ENCODE measurements at regions not wholly inside any gene's neighbourhood (a gene's known extent, or its start where the extent isn't known, plus 50 kb on each side); places are given as distances from the start of the nearest gene placed in this dataset.

DNA sequence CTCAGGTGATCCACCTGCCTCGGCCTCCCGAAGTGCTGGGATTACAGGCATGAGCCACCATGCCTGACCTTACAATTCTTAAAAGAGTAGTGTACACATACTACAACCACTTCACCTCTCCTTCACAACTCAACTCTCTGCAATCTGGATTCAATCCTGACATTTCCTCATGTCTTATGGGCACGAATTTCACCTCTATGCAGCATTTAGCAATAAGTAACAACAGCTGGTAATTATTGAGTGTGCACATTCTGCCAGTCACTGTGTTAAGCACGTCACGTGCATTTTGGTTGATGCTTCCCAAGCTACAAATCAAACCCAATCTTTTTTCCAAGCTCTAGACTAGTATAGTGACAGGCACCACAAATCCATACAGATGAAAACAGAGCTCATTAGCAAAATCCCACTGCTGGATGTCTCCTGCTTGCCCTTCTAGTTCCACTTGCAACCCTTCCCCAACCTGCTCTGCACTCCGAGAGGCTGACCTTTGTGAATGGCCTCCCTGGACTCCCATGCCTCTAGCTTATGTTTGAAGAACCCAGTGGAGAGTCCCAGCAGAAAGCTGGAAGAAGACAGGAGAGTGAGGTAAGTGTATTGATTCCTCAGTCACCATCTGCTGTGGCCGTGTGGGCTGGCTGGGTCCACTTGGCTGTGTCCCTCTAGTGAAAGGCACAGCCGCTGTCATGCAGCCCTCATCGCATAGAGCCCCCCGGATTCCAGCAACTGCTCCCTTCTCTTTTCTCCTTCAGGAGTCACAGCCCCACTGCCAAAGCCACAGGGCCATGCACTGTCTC is 176.5 kb downstream of the MEX3B start:
- DNase-seq (ENCODE audit: low spot score), result no peak

DNA sequence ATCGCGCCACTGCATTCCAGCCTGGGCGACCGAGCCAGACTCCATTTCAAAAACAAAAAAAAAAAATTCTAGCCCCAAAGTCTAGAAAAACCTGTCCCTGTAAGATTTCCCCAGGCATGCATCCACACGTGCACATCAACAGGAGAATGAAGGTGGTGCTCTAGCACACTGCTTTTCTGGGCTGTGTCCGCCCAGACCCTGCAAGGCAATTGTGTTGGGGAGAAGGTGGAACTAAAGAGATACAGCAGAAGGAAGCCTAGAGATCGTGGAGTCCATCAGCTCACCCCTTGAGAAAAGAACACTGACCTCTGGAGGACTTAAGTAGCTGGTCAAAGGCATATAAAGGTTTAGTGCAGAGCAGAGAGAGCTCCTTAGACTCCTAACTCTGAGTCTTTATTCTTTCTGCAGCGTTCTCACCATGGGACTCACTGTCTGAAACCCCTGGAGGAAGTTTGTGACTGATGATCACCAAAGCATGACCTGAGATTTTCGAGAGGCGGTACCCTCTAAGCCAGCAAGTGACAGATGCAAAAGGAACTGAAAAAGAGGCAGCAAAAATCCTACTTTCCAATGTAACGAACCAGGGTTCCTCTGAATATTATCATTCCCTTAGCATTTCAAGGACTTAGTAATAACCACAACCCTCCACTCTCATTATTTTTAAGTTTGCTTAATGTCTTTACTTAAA is 179.8 kb downstream of the MEX3B start:
- no peak for DNase-seq (ENCODE audit: low spot score)

DNA sequence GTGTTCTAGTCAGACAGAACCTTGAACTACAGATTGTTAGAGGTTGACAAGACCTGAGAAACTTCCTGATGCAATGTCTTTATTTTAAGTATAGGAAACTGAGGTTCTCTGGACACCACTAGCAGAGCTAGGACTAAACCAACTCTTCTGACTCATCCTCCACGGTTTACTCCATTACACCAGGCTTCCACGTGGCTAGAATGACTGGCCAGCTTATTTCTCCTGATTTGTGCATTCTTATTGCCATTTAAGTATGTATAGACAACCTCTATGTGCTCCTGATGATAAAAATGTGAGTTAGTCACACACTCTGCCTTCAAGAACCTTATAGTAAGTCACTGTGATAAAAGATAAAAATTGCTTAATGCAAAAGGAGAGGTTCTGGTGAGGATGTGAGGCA is 182.7 kb downstream of the MEX3B start:
- DNase-seq (ENCODE audit: low spot score), result no peak

DNA sequence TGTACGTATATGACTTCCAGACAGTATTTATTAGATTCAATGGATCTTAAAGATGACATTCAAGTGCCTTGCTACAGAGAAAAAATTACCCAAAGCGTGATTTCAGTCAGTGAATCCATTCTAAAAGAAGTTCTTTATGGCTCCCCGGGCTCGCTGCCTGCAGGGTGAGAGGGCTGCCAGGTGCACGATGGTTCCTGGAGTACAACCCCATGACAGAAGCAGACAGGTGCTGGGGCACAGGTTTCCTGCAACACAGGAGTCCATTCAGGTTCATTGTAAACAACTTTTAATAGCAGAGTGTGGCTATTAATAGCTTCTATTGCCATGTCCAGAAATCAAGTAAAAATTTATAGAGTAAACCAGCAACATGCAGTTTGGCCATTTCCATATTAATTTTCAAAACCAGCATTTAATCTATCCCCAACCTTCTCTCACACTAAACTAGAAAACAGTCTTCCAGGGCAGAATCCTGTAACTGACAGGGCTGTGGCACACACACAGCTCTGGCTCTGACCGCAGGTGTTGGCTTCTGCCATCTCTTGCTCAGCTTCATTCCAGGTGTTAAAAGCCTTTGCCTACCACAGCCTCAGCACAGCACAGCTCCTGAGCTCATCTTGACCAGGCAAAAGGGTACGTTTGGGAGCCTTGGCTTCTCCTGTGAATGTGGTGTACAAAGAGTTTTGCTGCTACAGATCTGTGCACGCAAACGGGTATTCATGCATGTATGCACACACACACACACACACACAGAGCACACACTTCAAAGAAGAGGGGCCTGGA is 185.9 kb downstream of the MEX3B start:
- DNase-seq (ENCODE audit: low spot score), result no peak

DNA sequence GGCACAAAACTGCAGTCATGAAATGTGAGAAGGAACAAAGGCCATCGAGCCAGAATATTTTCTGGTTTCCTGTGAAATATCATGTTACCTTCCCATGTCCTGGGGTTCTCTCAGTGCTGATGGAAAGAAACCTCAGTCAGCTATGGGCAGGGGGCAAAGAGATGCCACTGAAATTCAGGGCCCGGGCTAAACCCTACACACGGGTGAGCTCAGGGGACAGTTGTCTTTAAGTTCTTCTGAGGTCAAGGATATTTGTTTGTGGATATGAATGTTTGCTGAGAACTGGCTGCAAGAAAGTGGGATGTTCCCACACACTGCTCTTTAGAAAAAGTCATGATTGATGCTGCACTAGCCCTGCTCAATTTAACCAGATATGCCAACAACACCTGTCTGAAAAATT is 187.2 kb downstream of the MEX3B start:
- no peak for DNase-seq (ENCODE audit: low spot score)

DNA sequence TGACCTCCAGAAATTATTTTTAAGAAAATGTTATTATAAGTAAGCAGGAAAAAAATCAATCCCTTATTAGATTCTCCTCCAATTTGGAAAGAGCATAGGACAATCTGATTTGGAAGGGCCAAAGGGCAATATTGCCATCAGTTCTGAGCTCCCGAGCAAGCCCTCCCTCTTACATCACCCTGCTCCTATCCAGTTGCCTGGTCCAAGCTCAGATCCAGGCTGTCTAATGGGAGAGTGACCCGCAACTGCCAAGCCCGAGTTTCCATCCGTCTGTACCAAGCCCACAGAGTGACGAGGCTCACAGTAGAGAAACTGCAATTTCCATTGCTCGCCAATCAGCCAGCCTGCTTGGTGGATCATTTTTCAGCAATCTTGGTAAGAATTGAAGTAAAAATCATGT is 187.7 kb downstream of the MEX3B start:
- no peak for DNase-seq (ENCODE audit: low spot score)

DNA sequence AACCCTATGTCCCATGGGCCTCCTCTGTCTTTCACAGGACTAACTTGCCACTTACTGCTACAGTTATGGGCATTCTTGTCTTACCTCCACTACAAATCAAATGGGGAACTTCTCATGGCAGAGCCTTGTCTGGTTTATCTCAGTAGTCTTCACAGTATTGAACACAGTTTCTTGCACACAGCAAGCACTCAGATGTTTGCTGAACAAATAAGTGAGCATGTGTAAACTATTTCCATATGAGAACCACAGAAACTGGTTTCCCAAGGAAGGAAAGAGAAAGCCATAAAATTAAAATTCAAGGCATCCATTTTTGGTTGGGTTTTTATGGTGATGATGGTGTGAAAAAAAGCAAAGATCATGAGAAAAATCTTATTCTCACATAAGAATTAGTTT is 189.2 kb downstream of the MEX3B start:
- DNase-seq (ENCODE audit: low spot score), result no peak

DNA sequence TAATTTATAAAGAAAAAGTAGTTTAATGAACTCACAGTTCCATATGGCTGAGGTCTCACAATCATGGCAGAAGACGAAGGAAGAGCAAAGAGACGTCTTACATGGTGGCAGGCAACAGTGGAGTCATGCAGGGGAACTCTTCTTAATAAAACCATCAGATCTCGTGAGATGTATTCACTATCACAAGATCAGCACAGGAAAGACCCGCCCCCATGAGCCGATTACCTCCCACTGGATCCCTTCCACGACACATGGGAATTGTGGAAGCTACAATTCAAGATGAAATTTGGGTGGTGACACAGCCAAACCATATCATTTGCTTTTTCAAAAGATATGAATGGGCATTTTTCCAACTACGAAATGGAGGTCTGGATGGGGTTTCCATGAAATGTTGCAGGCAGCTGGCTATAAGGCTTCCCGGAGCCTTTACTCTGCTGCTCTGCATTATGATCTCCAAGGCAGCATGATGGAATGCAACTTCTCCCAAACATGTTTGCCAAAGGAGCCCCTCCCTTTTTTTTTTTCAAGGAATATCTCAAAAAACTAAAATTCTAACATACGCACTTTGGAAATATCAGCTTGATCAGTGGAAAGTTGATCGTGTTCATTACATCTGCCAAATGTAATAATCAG is 189.7 kb downstream of the MEX3B start:
- DNase-seq (ENCODE audit: low spot score), result no peak

DNA sequence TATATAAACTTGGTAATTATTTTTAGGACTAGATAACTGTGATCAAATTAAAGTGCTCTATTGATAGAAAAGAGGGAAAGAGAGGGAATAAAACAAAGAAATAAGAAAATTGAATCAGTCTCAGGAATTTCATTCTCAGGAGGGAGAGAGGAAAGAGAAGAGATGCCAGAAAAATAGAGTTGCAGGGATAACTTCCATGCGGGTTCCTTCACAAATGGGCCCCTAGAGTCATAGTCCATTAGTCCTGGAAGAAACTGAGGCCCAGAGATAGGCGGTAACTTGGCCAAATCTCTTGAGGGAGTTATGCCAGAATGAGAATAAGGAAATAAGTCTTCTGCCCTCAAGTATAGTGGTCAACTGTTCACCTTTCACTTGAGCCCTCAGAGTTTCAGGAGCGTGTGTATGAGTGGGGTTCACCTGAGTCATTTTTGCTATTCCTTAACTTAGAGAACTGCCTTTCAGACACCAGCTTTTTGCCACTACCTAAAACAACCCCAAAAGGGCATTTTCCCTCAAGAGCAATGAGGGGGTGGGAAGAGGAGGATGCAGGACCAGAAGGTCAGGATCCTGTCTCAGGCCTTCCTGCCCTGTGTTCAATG is 192.6 kb downstream of the MEX3B start:
- DNase-seq (ENCODE audit: low spot score), result no peak

DNA sequence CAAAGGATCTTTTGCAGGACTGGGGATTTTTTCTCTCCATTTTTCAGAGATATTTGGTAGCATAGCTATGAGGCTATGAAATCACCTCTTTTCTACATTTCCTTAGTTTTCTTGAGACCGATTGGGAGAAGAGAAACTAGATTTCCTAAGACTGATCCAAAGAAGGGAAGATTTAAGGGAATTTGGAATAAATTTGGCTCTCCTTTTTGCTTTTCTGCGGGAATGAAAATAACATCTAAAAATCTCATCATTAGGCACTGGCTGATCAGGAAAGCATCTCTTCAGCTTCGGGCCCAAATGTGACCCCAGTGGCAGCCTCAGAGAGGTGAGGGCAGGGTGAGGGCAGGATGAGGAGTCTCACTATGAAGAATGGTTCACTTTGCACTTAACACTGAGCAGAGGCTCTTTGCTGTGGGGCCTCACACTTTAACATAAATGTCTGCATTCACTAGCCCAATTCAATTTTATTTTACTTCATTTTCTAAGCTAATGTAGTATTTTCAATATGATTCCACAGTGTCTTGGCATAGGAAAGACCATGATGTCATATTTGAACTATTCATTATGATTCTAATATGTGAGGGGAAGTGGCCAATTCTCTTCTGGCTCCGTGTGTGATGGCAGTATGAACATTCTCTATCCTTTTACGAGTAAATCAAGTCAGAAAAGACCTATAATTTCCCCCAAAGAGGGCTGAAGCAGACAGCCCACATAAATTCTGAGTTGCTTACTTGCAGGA is 193.2 kb downstream of the MEX3B start:
- DNase-seq (ENCODE audit: low spot score), result no peak

DNA sequence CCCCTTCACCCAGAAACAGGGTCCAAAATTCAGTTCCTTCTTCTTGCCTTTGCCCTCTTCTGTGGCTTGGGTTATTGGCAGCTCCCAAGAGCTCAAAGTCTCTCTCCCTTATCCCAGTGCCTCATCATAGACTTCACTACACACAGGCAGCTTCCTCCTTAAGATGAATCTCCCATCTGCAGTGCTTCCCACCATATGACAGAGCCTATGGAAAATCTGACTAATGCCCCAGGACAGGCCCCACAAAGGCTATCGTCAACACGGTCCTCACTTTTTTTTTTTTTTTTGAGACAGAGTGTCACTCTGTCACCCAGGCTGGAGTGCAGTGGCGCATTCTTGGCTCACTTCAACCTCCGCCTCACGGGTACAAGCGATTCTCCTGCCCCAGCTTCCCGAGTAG is 194.1 kb downstream of the MEX3B start:
- DNase-seq (ENCODE audit: low spot score), result no peak

DNA sequence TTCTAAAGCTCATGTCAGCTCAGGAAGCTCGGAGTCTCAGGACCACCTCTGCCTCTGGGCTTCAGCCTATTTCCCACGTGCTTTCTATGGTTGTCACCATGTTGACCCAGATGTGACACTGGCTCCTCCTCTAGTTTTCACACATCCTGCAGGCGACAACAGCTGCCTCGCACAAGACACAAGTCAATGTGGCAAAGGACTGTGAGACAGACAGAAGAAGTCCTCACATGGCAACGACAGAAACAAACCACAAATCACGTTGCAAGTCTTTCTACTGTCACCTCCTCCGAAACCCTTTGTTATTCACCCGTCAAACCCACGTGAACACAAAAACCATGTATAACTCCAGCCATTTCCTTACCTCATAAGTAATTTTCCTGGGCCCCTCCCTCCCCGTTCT is 194.5 kb downstream of the MEX3B start:
- no peak for DNase-seq (ENCODE audit: low spot score)

DNA sequence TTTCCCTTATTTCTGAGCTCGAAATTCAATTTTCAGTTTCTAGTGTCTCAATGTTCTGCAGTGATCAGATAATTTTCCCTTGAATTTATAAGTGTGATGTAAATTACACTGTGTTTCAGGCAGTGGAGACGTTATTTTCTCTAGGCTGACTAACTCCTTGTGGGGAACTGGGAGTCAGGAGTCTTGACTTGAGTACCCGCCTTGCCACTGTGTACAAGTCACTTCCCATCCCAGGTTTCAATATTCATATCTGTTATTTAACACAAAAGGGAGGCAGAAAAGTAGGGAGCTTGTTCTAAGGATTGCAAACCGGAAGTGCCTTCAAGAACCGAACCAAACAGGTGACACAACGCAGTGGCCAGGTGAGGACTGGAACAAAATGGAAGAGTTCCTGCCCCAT is 196.5 kb downstream of the MEX3B start:
- DNase-seq (ENCODE audit: low spot score), result no peak

DNA sequence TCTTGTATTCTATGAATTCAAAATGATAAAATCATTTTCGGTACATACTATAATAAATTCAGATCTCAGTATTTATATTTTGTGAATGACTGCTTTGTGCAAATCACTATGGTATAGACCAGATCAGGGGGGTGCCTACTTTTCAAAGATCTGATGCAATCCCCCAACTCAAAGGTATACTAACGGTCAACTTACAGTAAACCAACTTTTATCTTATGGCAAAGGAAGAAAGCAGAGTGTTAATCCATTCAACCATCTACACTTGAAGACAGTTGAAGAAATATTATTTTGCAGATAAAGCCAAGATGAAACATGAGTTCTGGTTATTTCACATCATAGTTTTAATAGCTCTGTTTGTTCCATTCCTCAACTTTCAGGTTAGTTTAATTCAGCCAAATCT is 197.1 kb downstream of the MEX3B start:
- no peak for DNase-seq (ENCODE audit: low spot score)

DNA sequence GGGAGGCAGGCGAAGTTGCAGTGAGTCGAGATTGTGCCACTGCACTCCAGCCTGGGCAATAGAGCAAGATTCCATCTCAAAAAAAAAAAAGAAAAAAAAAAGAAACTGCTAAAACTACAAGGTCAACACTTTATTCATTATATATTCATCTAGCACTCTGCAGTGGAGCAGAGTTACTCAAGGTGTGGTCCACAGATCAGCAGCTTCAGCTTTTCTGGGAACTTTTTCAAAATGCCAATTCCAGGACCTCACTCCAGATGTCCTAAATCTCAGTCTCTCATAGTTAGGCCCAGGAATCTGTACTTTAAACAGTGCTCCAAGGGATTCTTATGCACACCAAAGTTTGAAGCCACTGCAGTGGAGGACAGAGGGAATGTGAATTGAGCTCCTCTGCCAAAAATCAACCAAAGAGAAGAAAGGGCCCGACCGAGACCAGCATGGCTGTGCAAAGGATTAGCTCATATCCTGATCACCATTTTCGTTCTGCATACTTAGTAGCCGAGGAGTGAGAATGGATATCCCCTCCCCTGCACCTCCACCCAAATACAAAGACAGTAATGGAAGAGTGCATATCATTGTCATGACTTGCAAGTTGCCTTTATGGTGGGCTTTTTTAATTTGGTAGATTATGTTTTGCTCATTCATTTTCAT is 201.9 kb downstream of the MEX3B start:
- no peak for DNase-seq (ENCODE audit: low spot score)

DNA sequence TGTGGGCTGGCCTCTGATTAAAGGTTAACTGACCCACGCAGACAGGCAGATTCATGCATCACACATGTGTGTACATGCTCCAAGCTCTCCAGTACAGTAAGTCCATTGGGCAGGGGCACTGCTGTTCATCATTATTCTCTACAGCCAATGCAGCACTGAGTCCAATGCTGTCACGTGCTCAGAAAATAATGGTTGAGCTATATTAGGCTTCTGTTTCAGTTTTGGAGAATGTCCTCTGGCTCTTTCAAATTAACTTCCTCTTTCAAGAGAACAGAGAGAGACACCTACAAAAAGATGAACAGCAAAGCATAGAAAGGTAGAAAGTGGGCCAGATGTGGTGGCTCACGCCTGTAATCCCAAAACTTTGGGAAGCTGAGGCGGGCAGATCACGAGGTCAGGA is 202.6 kb downstream of the MEX3B start:
- DNase-seq (ENCODE audit: low spot score), result no peak

DNA sequence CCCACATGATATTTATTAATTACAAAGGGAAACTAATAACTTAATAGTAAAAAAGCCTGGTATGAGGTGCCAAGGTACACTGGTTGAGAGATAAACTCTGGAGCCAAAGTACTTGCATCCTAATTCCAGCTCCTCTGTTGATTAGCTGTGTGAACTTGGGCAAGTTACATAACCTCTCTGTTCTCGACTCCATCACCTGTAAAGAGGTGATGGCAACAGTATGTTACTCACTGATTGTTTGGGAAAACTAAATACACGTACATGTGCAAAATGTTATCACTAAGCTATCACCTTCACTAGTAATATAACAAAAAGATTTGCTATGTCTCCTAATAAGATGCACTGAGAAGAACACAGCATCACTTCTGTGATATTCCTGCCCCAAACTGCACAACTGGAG is 206.4 kb downstream of the MEX3B start:
- DNase-seq (ENCODE audit: low spot score), result no peak

DNA sequence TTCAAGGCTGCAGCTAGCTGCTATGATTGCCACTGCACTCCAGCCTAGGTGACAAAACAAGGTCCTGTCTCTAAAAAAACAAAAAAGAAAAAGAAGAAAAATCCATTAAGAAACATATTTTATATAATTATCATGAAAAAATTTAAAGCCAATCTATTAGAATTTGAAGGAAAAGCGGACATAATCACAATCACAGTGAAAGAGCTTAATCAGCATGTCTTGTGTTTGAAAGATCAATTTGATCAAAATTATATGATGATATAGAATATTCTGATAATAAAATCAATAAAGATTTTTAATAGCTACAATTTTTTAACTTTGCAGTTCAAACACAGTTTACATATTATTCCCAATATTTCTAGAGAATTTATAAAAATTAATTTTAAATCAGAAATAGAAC is 210.1 kb downstream of the MEX3B start:
- DNase-seq (ENCODE audit: low spot score), result no peak

DNA sequence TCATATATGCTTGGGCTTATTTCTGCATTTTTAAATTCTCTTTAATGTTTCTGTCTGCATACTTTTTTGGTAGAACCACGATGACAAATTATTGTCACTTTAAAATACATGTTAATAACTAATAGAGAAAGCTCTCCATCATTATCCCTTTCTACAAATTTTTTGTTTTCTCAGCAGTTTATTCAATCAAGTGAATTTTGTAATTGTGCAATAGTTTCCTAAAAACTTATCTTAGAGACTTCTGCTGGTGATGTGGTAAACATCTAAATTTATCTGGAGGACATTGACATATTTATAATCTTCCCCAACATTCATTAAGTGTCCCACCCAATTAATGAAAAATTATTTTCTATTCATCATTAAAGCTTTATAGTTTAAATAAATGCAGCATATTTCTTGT is 215.3 kb downstream of the MEX3B start:
- no peak for DNase-seq (ENCODE audit: low spot score)

DNA sequence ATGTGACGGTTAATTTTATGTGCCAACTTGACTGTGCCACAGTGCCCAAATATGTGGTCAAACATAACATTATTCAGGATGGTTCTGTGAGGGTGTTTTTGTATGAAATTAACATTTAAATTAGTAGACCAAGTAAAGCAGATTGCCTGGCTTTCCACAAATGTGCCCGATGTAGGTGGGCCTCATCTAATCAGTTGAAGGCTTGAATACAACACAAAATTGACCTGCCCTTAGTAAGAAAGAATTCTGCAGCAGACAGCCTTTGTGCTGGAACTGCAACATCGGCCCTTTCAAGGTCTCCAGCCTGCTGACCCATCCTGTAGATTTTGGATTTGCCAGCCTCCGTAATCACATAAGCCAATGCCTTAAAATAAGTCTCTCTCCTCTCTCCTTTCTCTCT is 215.9 kb downstream of the MEX3B start:
- DNase-seq (ENCODE audit: low spot score), result no peak

DNA sequence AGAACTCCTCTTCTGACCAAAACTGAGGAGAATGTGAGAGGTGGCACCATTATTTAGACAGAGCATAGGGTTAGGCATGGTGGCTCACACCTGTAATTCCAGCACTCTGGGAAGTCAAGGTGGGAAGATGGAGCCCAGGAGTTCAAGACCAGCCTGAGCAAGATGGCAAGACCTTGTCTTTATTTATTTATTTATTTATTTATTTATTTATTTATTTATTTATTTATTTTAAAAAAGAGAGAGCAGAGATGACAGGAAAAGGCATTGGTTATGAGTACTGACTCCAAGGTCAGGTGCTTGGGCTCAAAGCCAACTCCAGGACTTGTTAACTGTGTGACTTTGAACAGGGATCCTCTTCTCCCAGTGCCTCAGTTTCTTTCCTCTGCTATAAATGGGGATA is 217.7 kb downstream of the MEX3B start:
- no peak for DNase-seq (ENCODE audit: low spot score)

Data from mucosa of gallbladder (tissue), 1 donor.